AG04450 (cell line): ENCODE measurements at regions not wholly inside any gene's neighbourhood (a gene's known extent, or its start where the extent isn't known, plus 50 kb on each side); places are given as distances from the start of the nearest gene placed in this dataset.

Source experiments
- CTCF ChIA-PET: fragments of 300-600, 350-600 bp; formaldehyde crosslinking; extraction: SDS; loops from one replicate; lab custom pipeline; 2022; ENCODE audit warnings: antibody characterized with exemption, inconsistent platforms; lab: Charles Lee
- POLR2A ChIA-PET: fragments of 350-600 bp; formaldehyde crosslinking; extraction: SDS; loops from one replicate; lab custom pipeline; 2021; ENCODE audit warnings: antibody characterized with exemption, inconsistent platforms; lab: Yijun Ruan, JAX
- DNase-seq: peaks from one replicate; pipeline ENCODE4 v3.0.0-alpha.2; 2011; ENCODE audit warnings: low read depth, low spot score
- H3K27ac ChIP-seq: one replicate; pipeline ENCODE4 v1.5.1; 2012; ENCODE audit warnings: low read depth, low read length, control low read depth
- H3K27me3 ChIP-seq: one replicate; pipeline ENCODE4 v1.6.0; 2012; ENCODE audit warnings: low read length; ENCODE audit not compliant: control insufficient read depth, insufficient read depth
- H3K4me3 ChIP-seq: 2 replicates; pipeline ENCODE4 v1.5.1; 2011; ENCODE audit warnings: mild to moderate bottlenecking, low read depth, low read length, control low read depth
- H3K9me3 ChIP-seq: 2 replicates; pipeline ENCODE4 v1.5.1; 2012; ENCODE audit warnings: low read length; ENCODE audit not compliant: control insufficient read depth, insufficient read depth
- CTCF ChIP-seq: IDR thresholded peaks from 2 replicates; pipeline ENCODE4 v1.5.1; 2011; ENCODE audit warnings: low read depth, low read length, control low read depth, inconsistent platforms

- no peak for DNase-seq
- CTCF ChIA-PET, result interaction anchor here (2.7 to 4.8 kb wide), 2 partner anchors 26 to 69 kb away, joined by 13 to 37 read pairs; no protein-coding TSS in a partner anchor
- TF ChIP-seq CTCF, result no peak
Observed at GRCh38 chr4:100067255-100067654, 117.2 kb upstream of the H2AZ1 start.

DNA sequence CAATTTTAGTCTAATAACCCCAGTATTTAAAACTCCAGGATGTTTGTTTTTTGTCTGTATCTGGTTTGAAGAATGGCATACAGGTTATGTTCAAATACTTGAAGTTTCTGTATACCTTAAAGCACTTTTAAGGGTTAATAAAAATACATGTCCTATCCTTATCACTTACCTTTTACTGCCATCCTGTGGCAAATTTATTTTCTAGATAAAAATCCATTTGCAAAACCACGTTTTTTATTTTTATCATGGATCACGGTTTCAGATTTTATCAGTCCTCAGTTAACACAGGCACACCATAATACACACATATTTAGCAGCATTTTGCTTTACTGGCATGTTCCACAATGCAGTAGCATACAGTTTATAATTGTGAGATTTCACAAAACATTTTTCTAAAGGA is 113.3 kb upstream of the H2AZ1 start:
- H3K9me3 ChIP-seq, result no peaks in the 10 kb centered on the region
- POLR2A ChIA-PET, result no interaction called here
- H3K4me3 ChIP-seq, result no peak overlapping the region
- H3K27me3 ChIP-seq, result no peaks in the 10 kb centered on the region
- CTCF ChIA-PET, result interaction anchor here (1.0 to 4.8 kb wide), 3 partner anchors 31 to 70 kb away, joined by 3 to 91 read pairs (median 32); no protein-coding TSS in a partner anchor
- DNase-seq, result no peak
- H3K27ac ChIP-seq, result no peak overlapping the region
- peak; percentile 33; the same call in 1 of the 2 replicates for TF ChIP-seq CTCF

More at GRCh38 chr4:100067255-100067654, 117.2 kb upstream of the H2AZ1 start:
- Histone ChIP-seq H3K4me3 (no peak overlapping the region), H3K27me3 (peaks cover 3% of the 10 kb centered on the region), H3K9me3 (no peaks in the 10 kb centered on the region), H3K27ac (no peak overlapping the region)
- POLR2A ChIA-PET, result no interaction called here

DNA sequence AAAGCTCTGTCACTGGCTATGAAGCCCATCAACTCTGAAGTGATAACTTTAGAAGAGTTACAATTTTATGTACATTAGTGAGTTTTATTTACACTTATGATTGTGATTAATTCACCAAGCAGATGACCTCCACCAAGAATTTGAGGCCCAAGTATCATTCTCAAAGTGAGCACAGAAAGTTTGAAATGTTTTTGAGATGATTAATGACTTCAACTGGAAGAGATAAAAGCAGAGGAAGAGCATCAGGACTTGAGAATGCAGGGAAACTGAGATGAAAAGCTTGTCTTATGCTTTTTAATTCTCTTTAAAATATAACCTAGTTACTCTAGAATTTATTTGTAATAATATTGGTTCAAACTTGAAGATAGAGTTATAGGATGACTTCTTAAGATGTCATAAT is 112.8 kb upstream of the H2AZ1 start:
- ChIA-PET CTCF (interaction anchor here (0.6 to 4.8 kb wide), 4 partner anchors 32 to 291 kb away, joined by 3 to 91 read pairs (median 18); no protein-coding TSS in a partner anchor), POLR2A (no interaction called here)
- Histone ChIP-seq H3K27ac (no peak overlapping the region), H3K9me3 (no peaks in the 10 kb centered on the region), H3K4me3 (no peak overlapping the region), H3K27me3 (no peaks in the 10 kb centered on the region)
- TF ChIP-seq CTCF, result no peak
- no peak for DNase-seq

DNA sequence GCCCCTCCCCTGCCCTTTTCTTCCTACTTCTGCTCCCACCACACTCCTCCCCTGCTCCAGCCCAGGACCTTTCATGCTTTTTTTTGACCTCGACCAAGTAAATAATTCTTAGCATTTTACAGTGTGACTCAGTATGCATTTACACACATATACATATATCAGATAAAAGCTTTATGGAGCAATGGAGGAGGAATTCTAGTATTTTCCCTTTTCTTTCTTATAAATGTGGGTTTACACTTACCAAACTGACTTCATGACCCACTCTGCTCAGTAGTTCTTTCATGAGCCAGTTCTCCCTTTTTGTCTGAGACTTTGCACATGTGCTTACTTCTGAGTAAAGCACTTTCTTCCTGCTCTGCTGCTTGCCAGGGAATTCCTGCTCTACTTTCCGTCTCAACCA is 111.8 kb upstream of the H2AZ1 start:
- Histone ChIP-seq H3K27me3 (no peaks in the 10 kb centered on the region), H3K9me3 (no peaks in the 10 kb centered on the region), H3K4me3 (no peak overlapping the region), H3K27ac (no peak overlapping the region)
- ChIA-PET POLR2A (no interaction called here), CTCF (interaction anchor here (4.5 to 4.8 kb wide), 2 partner anchors 33 to 64 kb away, joined by 32 to 91 read pairs; no protein-coding TSS in a partner anchor)
- TF ChIP-seq CTCF, result no peak
- DNase-seq, result no peak

GRCh38 chr4:100060765-100061416 is 110.8 kb upstream of the H2AZ1 start:
- H3K27me3 ChIP-seq, result no peaks in the 10 kb centered on the region
- TF ChIP-seq CTCF, result no peak
- ChIA-PET CTCF (interaction anchor here (4.5 to 4.8 kb wide), 2 partner anchors 34 to 63 kb away, joined by 32 to 91 read pairs; no protein-coding TSS in a partner anchor), POLR2A (no interaction called here)
- no peak overlapping the region for H3K4me3 ChIP-seq
- H3K27ac ChIP-seq, result no peak overlapping the region
- no peaks in the 10 kb centered on the region for H3K9me3 ChIP-seq
- DNase-seq, result no peak
